ENCODE measurements at regions not wholly inside any gene's neighbourhood (a gene's known extent, or its start where the extent isn't known, plus 50 kb on each side); places are given as distances from the start of the nearest gene placed in this dataset.

GRCh38 chr7:11895337-11895736 is 63.3 kb upstream of the THSD7A start:
- FAIRE-seq = no peak

GRCh38 chr7:11896663-11897062 is 64.7 kb upstream of the THSD7A start:
- DNase-seq (ENCODE audit: insufficient read length, low spot score) (no peak), FAIRE-seq (no peak)

More at GRCh38 chr7:11895337-11895736, 63.3 kb upstream of the THSD7A start:
- no peak for DNase-seq (ENCODE audit: insufficient read length, low spot score)

- no peak for FAIRE-seq
Observed at GRCh38 chr7:11899247-11899646, 67.2 kb upstream of the THSD7A start.

GRCh38 chr7:11910253-11910652 is 78.3 kb upstream of the THSD7A start:
- no peak for FAIRE-seq

More at GRCh38 chr7:11899247-11899646, 67.2 kb upstream of the THSD7A start:
- no peak for DNase-seq (ENCODE audit: insufficient read length, low spot score)

GRCh38 chr7:11911900-11912299 is 79.9 kb upstream of the THSD7A start:
- DNase-seq (ENCODE audit: insufficient read length, low spot score) (no peak), FAIRE-seq (no peak)

More at GRCh38 chr7:11910253-11910652, 78.3 kb upstream of the THSD7A start:
- no peak for DNase-seq (ENCODE audit: insufficient read length, low spot score)

- FAIRE-seq (no peak), DNase-seq (ENCODE audit: insufficient read length, low spot score) (no peak)
Observed at GRCh38 chr7:11914645-11915044, 82.6 kb upstream of the THSD7A start.

GRCh38 chr7:11923376-11923930 is 91.5 kb upstream of the THSD7A start:
- DNase-seq (ENCODE audit: insufficient read length, low spot score) (no peak), FAIRE-seq (no peak)

GRCh38 chr7:11931307-11931706 is 99.3 kb upstream of the THSD7A start:
- DNase-seq (ENCODE audit: insufficient read length, low spot score) (no peak), FAIRE-seq (no peak)

- FAIRE-seq (no peak), DNase-seq (ENCODE audit: insufficient read length, low spot score) (no peak)
Observed at GRCh38 chr7:11934796-11935195, 102.8 kb upstream of the THSD7A start.

GRCh38 chr7:11935905-11936304 is 103.9 kb upstream of the THSD7A start:
- FAIRE-seq (no peak), DNase-seq (ENCODE audit: insufficient read length, low spot score) (no peak)

GRCh38 chr7:11946794-11947193 is 114.8 kb upstream of the THSD7A start:
- DNase-seq (ENCODE audit: insufficient read length, low spot score) = no peak
- no peak for FAIRE-seq

- DNase-seq (ENCODE audit: insufficient read length, low spot score) (no peak), FAIRE-seq (no peak)
Observed at GRCh38 chr7:11950281-11950680, 118.3 kb upstream of the THSD7A start.

- FAIRE-seq (no peak), DNase-seq (ENCODE audit: insufficient read length, low spot score) (no peak)
Observed at GRCh38 chr7:11950942-11951341, 118.9 kb upstream of the THSD7A start.

GRCh38 chr7:11951909-11952308 is 119.9 kb upstream of the THSD7A start:
- FAIRE-seq = no peak
- DNase-seq (ENCODE audit: insufficient read length, low spot score) = no peak

GRCh38 chr7:11952972-11953371 is 121.0 kb upstream of the THSD7A start:
- DNase-seq (ENCODE audit: insufficient read length, low spot score) (no peak), FAIRE-seq (no peak)

GRCh38 chr7:11956991-11957390 is 125.0 kb upstream of the THSD7A start:
- no peak for FAIRE-seq
- DNase-seq (ENCODE audit: insufficient read length, low spot score) = no peak

- no peak for FAIRE-seq
- no peak for DNase-seq (ENCODE audit: insufficient read length, low spot score)
Observed at GRCh38 chr7:11957956-11958355, 126.0 kb upstream of the THSD7A start.

GRCh38 chr7:11959121-11959520 is 127.1 kb upstream of the THSD7A start:
- FAIRE-seq (no peak), DNase-seq (ENCODE audit: insufficient read length, low spot score) (no peak)

- FAIRE-seq (no peak), DNase-seq (ENCODE audit: insufficient read length, low spot score) (no peak)
Observed at GRCh38 chr7:11960621-11961020, 128.6 kb upstream of the THSD7A start.

- FAIRE-seq (no peak), DNase-seq (ENCODE audit: insufficient read length, low spot score) (no peak)
Observed at GRCh38 chr7:11969643-11970042, 137.6 kb upstream of the THSD7A start.

- FAIRE-seq = no peak
- DNase-seq (ENCODE audit: insufficient read length, low spot score) = no peak
Observed at GRCh38 chr7:11970132-11970531, 138.1 kb upstream of the THSD7A start.

- FAIRE-seq = no peak
- no peak for DNase-seq (ENCODE audit: insufficient read length, low spot score)
Observed at GRCh38 chr7:11985376-11985775, 153.4 kb upstream of the THSD7A start.

GRCh38 chr7:11985971-11986370 is 154.0 kb upstream of the THSD7A start:
- DNase-seq (ENCODE audit: insufficient read length, low spot score) (no peak), FAIRE-seq (no peak)

Measured in HTR-8/SVneo (cell line).